ENCODE measurements at regions not wholly inside any gene's neighbourhood (a gene's known extent, or its start where the extent isn't known, plus 50 kb on each side); places are given as distances from the start of the nearest gene placed in this dataset.
A peak's percentile ranks its signal among the peaks of the same experiment; 100 is the strongest.

GRCh38 chr12:11545484-11546330 is 103.8 kb upstream of the ETV6 start:
- Histone ChIP-seq H3F3A (replicated peaks; ENCODE audit: low read depth) (no peaks in the 10 kb centered on the region), H3K79me2 (replicated peaks; ENCODE audit: insufficient read depth) (no peaks in the 10 kb centered on the region), H2AFZ (peak overlapping the region; percentile 94), H3K9me2 (ENCODE audit: insufficient read depth) (no peaks in the 10 kb centered on the region), H3K4me1 (ENCODE audit: insufficient read depth) (peaks cover 10% of the 10 kb centered on the region), H3K27ac (ENCODE audit: low read depth) (no peak overlapping the region), H3K27me3 (ENCODE audit: insufficient read depth) (no peaks in the 10 kb centered on the region), H3K4me3 (no peak overlapping the region), H3K4me2 (peak overlapping the region; percentile 62; the same call in 1 of the 2 replicates), H4K20me1 (replicated peaks; ENCODE audit: insufficient read depth) (no peaks in the 10 kb centered on the region; the same call in 1 of the 2 replicates), H3K36me3 (ENCODE audit: insufficient read depth) (no peaks in the 10 kb centered on the region)
- Mint-ChIP-seq H3K27ac (no peak overlapping the region), H3K9me3 (no peaks in the 10 kb centered on the region; the same call in 2 of the 3 replicates), H3K4me3 (no peak overlapping the region), H3K4me1 (peaks cover 13% of the 10 kb centered on the region), H3K36me3 (ENCODE audit: low read depth) (no peaks in the 10 kb centered on the region), H3K27me3 (ENCODE audit: insufficient read depth, low read depth, poor library complexity) (peaks cover 3% of the 10 kb centered on the region)
- ATAC-seq, result peak; percentile 43; the same call in 2 of the 3 replicates
- peak; percentile 30 for DNase-seq (ENCODE audit: low spot score)
- TF ChIP-seq NANOG (IDR thresholded peaks at IDR 0.05; ENCODE audit: borderline replicate concordance), result no peak
- no peak for TF ChIP-seq CREB1 (CRISPR knock-in tag; IDR thresholded peaks at IDR 0.05; ENCODE audit: low read depth)
- no peak for TF ChIP-seq JUNB (IDR thresholded peaks at IDR 0.05; ENCODE audit: unreplicated experiment)
- no peak for TF ChIP-seq POLR2AphosphoS5 (IDR thresholded peaks at IDR 0.05; ENCODE audit: low read depth)
- no peak for TF ChIP-seq ZNF462 (CRISPR knock-in tag; IDR thresholded peaks at IDR 0.05)
- no peak for TF ChIP-seq CTCF (conservative IDR thresholded peaks at IDR 0.05; ENCODE audit: low read depth in 2 of 2)
- no peak for TF ChIP-seq EZH2 (IDR thresholded peaks at IDR 0.05; ENCODE audit: low read depth, unreplicated experiment)
- TF ChIP-seq REST (IDR thresholded peaks at IDR 0.05; ENCODE audit: unreplicated experiment), result no peak
- TF ChIP-seq ZNF331 (CRISPR knock-in tag; IDR thresholded peaks at IDR 0.05; ENCODE audit: low read depth), result no peak
- no peak for TF ChIP-seq ETS1 (IDR thresholded peaks at IDR 0.05)
- TF ChIP-seq STAT1 (IDR thresholded peaks at IDR 0.05; ENCODE audit: unreplicated experiment), result no peak
- TF ChIP-seq EZH2phosphoT487 (IDR thresholded peaks at IDR 0.05; ENCODE audit: unreplicated experiment), result no peak
- no peak for TF ChIP-seq ZNF114 (CRISPR knock-in tag; IDR thresholded peaks at IDR 0.05)
